ENCODE measurements at regions not wholly inside any gene's neighbourhood (a gene's known extent, or its start where the extent isn't known, plus 50 kb on each side); places are given as distances from the start of the nearest gene placed in this dataset.
"Not testable (repeated sequence)": the region's sequence is repeated elsewhere in the genome, so short reads cannot be mapped to it uniquely, and the experiment has no call there.

GRCh38 chr1:242886137-242886536, 361.6 kb upstream of the PLD5 start:
- no peak for DNase-seq (ENCODE audit: low spot score)

GRCh38 chr1:242880022-242880421, 355.5 kb upstream of the PLD5 start:
- DNase-seq (ENCODE audit: low spot score); in situ Hi-C loops (cut with MboI; ENCODE audit: low pct_unique_long_range_greater_than_20kb, low sequenced_read_pairs, unreplicated experiment): not testable (repeated sequence)

More at GRCh38 chr1:242886137-242886536, 361.6 kb upstream of the PLD5 start:
- TF ChIP-seq, protein P1, sequence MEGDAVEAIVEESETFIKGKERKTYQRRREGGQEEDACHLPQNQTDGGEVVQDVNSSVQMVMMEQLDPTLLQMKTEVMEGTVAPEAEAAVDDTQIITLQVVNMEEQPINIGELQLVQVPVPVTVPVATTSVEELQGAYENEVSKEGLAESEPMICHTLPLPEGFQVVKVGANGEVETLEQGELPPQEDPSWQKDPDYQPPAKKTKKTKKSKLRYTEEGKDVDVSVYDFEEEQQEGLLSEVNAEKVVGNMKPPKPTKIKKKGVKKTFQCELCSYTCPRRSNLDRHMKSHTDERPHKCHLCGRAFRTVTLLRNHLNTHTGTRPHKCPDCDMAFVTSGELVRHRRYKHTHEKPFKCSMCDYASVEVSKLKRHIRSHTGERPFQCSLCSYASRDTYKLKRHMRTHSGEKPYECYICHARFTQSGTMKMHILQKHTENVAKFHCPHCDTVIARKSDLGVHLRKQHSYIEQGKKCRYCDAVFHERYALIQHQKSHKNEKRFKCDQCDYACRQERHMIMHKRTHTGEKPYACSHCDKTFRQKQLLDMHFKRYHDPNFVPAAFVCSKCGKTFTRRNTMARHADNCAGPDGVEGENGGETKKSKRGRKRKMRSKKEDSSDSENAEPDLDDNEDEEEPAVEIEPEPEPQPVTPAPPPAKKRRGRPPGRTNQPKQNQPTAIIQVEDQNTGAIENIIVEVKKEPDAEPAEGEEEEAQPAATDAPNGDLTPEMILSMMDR (IDR thresholded peaks at IDR 0.05; ENCODE audit: extremely low read depth, insufficient read depth, missing control alignments), result no peak
- in situ Hi-C loops (cut with MboI; ENCODE audit: low pct_unique_long_range_greater_than_20kb, low sequenced_read_pairs, unreplicated experiment), result no loop called here

GRCh38 chr1:242877743-242878142, 353.2 kb upstream of the PLD5 start:
- DNase-seq (ENCODE audit: low spot score), result no peak
- in situ Hi-C loops (cut with MboI; ENCODE audit: low pct_unique_long_range_greater_than_20kb, low sequenced_read_pairs, unreplicated experiment), result no loop called here
- TF ChIP-seq, protein P1 (IDR thresholded peaks at IDR 0.05; ENCODE audit: extremely low read depth, insufficient read depth, missing control alignments), result no peak

DNA sequence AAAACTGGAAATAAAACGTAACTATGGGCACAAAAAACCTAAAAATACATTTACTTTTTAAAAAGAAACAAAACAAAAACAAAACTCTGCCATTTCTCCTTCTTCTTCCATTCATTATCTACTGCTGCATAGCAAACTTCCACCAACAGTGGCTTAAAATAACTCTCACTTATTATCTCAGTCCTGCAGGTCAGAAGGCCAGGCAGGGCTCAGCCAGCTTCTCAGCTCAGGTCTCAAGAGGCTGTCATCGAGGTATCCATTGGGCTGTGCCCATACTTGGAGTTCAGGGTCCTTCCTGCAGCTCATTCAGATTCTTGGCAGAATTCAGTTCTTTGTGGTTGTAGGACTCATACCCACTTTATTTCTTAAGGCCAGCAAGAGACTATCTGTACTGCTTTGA, 352.7 kb upstream of the PLD5 start:
- TF ChIP-seq, protein P1 (IDR thresholded peaks at IDR 0.05; ENCODE audit: extremely low read depth, insufficient read depth, missing control alignments), result no peak
- DNase-seq (ENCODE audit: low spot score), result no peak
- in situ Hi-C loops (cut with MboI; ENCODE audit: low pct_unique_long_range_greater_than_20kb, low sequenced_read_pairs, unreplicated experiment), result no loop called here

DNA sequence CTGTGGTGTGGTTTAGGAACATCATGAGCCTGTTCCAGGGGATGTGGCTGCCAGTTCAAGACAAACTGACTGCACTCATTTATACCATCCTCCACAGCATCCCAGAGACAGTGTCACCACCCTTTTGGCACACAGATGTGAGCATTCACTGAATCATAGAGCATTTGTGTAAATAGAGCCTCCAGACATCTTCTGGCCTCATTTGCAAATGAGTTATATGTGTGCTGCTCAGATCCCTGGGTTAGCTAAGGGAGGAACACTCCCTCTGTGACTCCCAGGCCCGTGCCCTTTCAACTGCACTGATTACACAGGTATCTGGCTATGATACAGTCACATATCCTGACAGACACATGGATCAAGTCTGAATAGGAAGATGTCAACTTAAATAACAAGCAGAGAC, 351.5 kb upstream of the PLD5 start:
- in situ Hi-C loops (cut with MboI; ENCODE audit: low pct_unique_long_range_greater_than_20kb, low sequenced_read_pairs, unreplicated experiment), result no loop called here
- TF ChIP-seq, protein P1 (IDR thresholded peaks at IDR 0.05; ENCODE audit: extremely low read depth, insufficient read depth, missing control alignments), result no peak
- no peak for DNase-seq (ENCODE audit: low spot score)

- TF ChIP-seq, protein P1 (IDR thresholded peaks at IDR 0.05; ENCODE audit: extremely low read depth, insufficient read depth, missing control alignments), result no peak
- no peak for DNase-seq (ENCODE audit: low spot score)
- in situ Hi-C loops (cut with MboI; ENCODE audit: low pct_unique_long_range_greater_than_20kb, low sequenced_read_pairs, unreplicated experiment), result no loop called here
These were observed 349.2 kb upstream of the PLD5 start for GRCh38 chr1:242873661-242874060.

DNA sequence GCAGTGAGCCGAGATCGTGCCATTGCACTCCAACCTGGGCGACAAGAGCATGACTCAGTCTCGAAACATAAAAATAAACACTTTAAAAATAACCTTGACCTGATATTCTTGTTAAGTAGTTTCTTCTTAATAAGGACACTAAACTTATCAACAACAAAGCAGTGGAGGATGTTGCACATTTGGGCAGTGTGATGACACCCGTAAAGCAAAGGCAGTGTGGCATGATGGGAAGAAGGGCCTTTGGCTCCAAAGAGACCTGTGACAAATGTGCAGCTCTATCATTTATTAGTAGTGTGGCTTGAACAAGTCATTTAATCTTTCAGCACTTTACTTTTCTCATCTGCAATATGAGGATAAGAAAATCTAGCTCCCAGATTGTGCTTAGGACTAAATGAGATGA, 348.0 kb upstream of the PLD5 start:
- in situ Hi-C loops (cut with MboI; ENCODE audit: low pct_unique_long_range_greater_than_20kb, low sequenced_read_pairs, unreplicated experiment), result no loop called here
- DNase-seq (ENCODE audit: low spot score), result no peak
- TF ChIP-seq, protein P1 (IDR thresholded peaks at IDR 0.05; ENCODE audit: extremely low read depth, insufficient read depth, missing control alignments), result no peak
